GM21526 (cell line): ENCODE measurements at regions not wholly inside any gene's neighbourhood (a gene's known extent, or its start where the extent isn't known, plus 50 kb on each side); places are given as distances from the start of the nearest gene placed in this dataset.

Source experiments
- ATAC-seq: cut with Tn5 transposase; IDR thresholded peaks from one replicate; pipeline ENCODE4 v1.9.1; 2021; ENCODE audit warnings: moderate library complexity; ENCODE audit not compliant: unreplicated experiment, low FRiP score

DNA sequence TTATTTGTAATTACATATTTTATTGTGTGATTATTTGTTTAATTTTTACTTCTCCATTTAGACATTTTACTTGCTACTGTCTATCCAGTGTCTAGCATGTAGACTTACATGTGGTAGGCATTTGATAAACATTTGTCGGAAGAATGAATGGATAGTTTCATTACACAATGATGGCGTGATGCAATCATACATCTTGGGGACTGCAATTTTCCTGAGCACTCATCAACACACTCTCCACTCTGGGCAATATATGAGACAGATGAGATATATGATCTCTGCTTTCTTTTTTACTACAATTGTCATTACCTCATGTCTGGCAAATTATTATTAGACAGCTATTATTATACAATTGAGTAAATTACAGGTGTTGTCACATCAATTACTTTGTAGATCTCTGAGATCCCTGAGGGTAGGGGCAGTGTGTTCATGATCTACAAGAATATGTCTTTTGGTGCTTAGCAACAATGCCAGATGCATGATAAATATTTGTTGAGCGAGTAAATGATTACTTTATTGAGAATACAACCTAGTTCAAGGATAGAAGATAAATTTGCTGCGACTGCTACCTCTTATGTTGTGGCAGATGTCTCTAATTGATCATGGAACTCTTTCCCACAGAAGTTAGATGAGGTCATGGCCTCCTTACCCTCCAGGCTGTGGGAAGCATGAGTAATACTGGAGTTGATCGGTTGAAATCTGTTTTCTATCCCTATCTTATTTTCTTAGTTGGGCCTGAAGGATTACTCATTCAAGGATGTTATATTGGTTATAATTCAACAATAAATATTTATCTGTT is 416.0 kb downstream of the LRIG3 start:
- ATAC-seq: no peak

- no peak for ATAC-seq
Measured at GRCh38 chr12:58509116-58509885, 411.0 kb downstream of the LRIG3 start.

GRCh38 chr12:58513301-58513834 is 406.9 kb downstream of the LRIG3 start:
- ATAC-seq: no peak

GRCh38 chr12:58513852-58514251 is 406.5 kb downstream of the LRIG3 start:
- no peak for ATAC-seq

- no peak for ATAC-seq
Measured at GRCh38 chr12:58519839-58520238, 400.5 kb downstream of the LRIG3 start.

- ATAC-seq: no peak
Measured at GRCh38 chr12:58521152-58521551, 399.2 kb downstream of the LRIG3 start.

GRCh38 chr12:58521796-58522195 is 398.5 kb downstream of the LRIG3 start:
- ATAC-seq: no peak

- no peak for ATAC-seq
Measured at GRCh38 chr12:58523360-58523759, 396.9 kb downstream of the LRIG3 start.

- ATAC-seq: no peak
Measured at GRCh38 chr12:58528271-58528670, 392.0 kb downstream of the LRIG3 start.

DNA sequence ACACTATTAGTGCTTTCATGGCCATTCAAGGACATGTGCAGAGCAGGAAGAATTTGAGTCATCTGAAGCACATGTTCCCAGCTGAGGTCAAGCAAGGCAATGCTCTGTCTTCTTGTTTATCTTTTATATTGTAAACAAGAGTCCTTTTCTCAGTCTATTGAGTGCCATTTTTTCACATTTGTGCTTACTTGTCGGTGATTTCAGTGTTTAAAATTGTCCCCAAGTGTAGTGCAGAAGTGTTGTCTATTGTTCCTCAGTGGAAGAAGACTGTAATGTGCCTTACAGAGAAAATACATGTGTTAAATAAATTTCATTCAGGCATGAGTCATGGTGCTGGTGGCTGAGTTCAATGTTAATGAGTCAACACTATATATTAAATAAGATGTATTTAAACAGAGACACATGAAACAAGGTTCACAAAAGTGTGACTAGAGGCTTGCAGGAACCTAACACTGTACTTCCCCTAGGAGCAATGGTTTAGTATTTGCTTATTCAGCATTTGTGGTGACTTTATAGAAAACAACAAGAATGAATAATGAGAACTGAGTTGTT is 391.1 kb downstream of the LRIG3 start:
- ATAC-seq: no peak

DNA sequence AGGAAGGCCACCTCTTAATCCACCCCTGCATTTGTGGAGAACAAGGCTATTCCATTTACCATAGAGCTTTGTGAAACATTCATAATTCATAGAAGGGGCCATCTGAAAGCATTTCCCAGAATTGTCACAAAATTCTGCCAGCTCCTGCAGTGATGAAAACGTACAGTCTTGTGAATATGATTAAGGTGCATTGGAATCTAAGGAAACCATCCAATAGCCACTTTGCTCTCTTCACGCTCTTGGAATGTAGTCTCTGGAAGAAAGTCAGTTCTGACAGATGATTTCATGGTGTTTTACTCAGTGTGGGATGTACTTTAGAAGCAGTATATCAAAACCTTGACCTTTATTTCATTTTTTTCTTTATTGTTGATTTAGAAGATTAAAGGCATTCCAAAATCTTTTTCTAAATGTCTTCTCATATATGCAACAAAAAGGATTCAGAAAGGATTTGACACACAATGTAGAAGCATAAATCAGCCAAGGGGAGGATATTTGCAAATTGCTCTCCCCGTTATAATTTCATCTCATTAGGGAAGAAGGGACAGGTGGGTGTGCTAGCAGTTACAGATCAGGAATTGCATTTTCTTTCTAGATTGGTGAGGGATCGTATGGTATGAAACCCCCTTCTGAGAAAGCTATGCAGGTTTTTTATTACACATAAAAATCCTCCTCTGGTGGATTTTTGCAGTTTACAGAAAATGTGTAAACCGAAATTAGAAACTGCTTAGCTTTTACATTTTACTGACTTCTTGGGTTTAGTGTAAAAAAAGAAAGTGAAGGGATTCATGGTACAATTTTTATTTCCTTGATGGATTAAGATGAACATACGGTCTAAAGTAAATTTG is 390.2 kb downstream of the LRIG3 start:
- ATAC-seq: no peak

GRCh38 chr12:58530742-58531062 is 389.6 kb downstream of the LRIG3 start:
- no peak for ATAC-seq

DNA sequence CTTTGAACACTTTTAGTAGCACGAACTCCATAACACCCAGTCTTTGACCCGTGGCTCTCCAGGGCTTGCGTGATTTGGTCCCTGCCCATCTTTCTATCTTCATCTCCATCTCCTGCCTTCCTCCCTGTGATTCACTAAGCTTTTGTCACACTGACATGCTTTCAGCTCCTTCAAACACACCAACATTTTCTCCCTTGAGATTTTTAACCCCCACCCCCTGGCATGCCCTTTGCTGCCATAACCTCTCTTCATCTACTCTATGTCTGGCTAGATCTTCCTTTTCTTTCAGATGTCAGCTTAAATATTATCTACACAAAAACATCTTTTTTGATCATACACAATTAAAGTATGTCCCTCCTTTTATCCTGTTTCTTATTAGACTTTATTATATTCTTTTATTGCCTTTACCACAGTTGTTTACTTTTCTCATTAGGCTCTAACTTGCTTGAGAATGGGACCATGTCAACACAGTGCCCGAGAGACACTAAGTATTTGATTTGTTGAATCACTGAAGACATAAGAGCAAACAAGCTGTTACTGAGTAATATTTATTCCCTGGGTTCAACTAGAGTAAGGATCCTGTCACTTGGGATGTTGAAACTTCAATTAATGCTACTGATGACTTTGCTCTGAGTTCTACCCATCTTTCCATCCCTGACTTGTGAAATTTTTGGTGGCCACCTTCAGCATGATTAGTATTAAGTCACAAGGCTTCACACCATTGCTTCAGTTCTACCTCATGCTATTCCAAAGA is 387.3 kb downstream of the LRIG3 start:
- ATAC-seq: no peak

GRCh38 chr12:58533652-58534051 is 386.7 kb downstream of the LRIG3 start:
- ATAC-seq: no peak

- ATAC-seq: no peak
Measured at GRCh38 chr12:58537278-58537677, 383.0 kb downstream of the LRIG3 start.

DNA sequence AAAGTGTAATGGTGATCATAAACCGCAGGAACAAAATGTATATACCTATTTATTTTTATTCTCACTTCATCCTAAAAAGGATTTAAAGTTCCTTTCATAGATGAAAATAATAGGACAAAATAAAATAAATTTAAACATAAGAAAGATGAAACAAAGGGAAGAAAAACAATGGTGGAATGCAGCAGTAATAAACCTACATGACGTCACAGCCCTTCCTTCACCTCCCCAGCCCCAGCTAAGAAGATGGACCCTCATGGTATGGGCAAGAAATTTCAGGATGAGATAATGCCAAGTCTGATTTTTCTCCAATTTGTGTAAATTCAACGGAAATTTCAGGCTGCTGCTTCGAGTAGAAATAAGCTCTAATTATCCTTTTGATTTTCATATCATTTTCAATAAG is 381.0 kb downstream of the LRIG3 start:
- ATAC-seq: no peak

DNA sequence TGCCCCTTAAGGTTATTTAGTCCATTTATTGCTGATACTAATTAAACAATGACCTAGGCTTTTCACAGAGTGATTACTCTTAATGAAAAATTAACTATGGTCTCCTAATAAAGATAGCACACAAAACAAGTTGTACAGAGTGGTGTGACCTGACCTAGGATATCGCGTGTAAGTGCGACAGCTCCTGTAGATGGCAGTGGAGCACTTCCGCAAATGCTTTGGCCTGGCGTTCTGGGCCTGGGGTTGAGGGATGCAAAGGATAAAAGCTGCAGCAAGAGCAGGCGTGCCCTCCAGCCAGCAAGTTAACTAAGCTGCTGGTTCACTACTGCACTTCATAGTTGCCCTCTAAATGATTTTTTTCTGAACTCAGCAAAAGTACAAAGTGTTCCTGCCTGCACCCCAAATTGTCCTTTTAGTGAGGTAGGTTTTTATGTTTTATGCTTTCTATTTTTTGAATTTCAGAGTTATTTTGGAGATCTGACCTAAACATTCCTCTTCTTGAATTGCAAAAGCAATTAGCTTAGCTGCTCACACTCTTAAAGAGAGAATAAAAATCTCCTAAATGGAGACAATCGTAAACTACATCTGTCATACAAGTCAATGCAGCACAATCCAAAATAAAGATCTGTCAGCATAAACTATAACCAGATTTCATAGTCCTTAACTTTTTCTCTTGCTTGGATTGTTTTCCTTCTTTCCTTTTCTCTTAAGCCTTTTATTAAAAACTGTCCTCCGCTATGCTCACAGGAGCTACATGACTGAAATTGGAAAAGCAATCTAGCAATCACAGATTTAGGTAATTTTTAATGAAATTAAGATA is 379.6 kb downstream of the LRIG3 start:
- peak; percentile 72 for ATAC-seq

DNA sequence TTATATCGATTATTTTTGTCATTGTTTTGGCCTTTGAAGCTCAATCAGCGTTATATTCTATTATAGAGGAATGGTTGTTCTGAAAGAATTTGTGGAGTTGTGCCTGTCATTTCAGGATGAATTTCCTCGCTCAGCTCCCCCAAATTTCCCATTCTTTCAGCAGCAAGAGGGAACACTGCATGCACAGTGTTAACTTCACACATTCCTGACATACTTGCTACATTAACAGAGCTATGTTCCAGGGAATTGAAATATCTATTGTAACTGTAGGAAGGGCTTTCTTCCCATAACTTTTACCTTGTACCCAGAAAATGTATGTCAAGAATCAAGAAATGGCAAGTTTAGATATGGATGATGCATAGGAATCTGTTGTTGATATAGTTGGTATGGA is 379.0 kb downstream of the LRIG3 start:
- ATAC-seq: no peak

DNA sequence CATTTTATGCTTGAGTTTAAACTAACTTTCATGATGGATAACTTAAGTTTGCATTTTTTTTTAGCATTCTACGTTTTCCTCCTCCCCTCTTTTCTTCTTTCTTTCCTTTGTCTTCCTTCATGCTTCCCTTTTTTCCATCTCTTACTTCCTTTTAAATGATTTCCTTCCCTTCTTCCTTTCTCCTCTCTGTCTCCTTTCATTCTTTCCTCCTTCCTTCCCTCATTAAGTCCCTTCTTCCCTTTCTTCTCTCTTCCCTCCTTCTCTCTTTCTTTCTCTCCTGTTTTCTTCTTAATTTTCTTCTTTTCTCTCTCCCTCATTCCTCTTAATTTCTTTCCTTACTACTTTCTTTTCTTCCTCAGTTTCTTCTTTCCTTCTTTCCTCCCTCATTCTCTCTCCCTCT is 376.0 kb downstream of the LRIG3 start:
- no peak for ATAC-seq
